ENCODE measurements at regions not wholly inside any gene's neighbourhood (a gene's known extent, or its start where the extent isn't known, plus 50 kb on each side); places are given as distances from the start of the nearest gene placed in this dataset.
"Not testable (repeated sequence)": the region's sequence is repeated elsewhere in the genome, so short reads cannot be mapped to it uniquely, and the experiment has no call there.

DNA sequence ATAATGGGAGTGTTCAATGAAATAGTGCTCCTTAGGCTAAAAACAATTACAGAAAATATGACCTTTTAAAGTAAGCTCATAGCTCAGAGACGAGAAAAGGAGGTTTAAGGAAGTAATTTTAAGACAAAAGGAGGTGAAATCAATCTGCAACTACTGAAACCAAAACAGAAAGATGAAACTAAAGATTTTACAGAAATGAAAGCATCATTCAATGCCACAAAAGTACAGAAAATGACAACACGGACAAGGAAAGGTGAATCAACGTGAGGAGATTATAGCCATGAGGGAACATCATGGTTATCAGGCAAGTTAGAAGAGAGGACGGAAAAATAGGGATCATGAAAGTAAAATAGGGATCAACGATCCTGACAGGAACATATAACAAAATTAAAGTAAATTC is 745.2 kb downstream of the PCDH17 start:
- DNase-seq, result no peak

- no peak for DNase-seq
Observed at GRCh38 chr13:58379221-58379620, 747.7 kb downstream of the PCDH17 start.

GRCh38 chr13:58385336-58385735 is 753.8 kb downstream of the PCDH17 start:
- not testable (repeated sequence) for DNase-seq

GRCh38 chr13:58397596-58398387 is 766.2 kb downstream of the PCDH17 start:
- no peak for DNase-seq

DNA sequence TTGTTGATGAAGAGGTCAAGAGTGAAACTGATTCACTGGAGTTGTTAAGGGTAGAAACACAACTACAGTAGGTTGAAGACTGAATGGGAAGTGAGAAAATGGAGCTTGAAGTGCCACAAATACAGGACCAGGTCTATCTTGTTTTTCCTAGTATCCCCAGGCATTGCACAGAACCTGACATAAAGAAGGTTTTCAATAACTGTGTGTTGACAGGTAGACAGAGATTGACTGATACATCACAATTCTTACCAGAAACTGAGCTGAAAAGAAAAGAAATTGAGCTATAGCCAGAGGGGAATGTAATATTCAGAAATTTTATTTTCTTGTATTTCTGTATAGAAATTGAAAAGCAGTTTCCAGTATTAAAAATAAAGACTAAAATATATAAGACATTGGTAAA is 767.7 kb downstream of the PCDH17 start:
- no peak for DNase-seq

GRCh38 chr13:58406545-58406944 is 775.0 kb downstream of the PCDH17 start:
- DNase-seq, result no peak

GRCh38 chr13:58429917-58430316 is 798.4 kb downstream of the PCDH17 start:
- DNase-seq, result no peak

DNA sequence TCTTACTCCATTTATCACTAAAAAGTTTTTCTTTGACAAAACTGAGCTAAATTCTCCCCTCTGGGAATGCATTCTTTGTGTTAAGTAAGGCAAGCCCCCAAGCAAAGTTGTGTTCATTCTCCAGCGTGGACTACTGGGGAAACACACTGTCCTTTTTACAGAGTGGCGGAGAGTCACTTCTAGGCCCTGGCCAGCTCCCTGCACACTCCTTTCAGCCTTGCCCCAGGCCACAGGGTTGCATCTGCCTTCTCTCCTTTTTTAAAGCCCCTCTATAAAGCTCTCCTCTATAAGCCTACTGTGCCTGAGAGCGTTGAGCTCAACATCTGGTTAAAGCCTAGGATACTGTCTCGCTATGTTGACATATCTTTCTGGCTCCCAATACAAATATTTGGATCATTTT is 803.4 kb downstream of the PCDH17 start:
- DNase-seq, result no peak

GRCh38 chr13:58437427-58437826 is 805.9 kb downstream of the PCDH17 start:
- no peak for DNase-seq

GRCh38 chr13:58446979-58447378 is 815.4 kb downstream of the PCDH17 start:
- DNase-seq, result no peak

GRCh38 chr13:58452123-58452623 is 820.6 kb downstream of the PCDH17 start:
- no peak for DNase-seq

GRCh38 chr13:58455094-58455493 is 823.5 kb downstream of the PCDH17 start:
- DNase-seq, result no peak

- no peak for DNase-seq
Observed at GRCh38 chr13:58461217-58461616, 829.7 kb downstream of the PCDH17 start.

GRCh38 chr13:58463841-58464240 is 832.3 kb downstream of the PCDH17 start:
- DNase-seq, result no peak

DNA sequence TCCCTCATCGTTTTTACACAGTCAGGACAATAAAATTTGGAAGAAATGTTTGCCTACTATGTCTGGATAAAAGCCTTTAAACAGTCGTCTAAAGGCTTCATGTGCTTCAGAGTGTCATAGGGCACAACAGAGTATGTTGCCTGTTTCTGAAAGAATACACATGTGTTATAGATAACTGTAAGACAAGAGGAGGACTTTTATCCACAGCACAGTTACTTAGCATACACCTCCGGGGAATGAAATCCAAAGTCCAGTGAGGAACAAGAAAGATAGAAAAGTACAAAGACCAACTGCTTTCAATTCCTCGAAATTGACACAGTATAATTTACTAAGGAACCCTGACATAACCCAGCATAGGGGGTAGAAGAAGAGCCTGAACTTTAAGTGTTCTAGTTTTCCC is 835.6 kb downstream of the PCDH17 start:
- no peak for DNase-seq

GRCh38 chr13:58472483-58472882 is 840.9 kb downstream of the PCDH17 start:
- no peak for DNase-seq

- DNase-seq, result no peak
Observed at GRCh38 chr13:58474581-58474980, 843.0 kb downstream of the PCDH17 start.

- DNase-seq, result no peak
Observed at GRCh38 chr13:58476206-58476918, 844.8 kb downstream of the PCDH17 start.

DNA sequence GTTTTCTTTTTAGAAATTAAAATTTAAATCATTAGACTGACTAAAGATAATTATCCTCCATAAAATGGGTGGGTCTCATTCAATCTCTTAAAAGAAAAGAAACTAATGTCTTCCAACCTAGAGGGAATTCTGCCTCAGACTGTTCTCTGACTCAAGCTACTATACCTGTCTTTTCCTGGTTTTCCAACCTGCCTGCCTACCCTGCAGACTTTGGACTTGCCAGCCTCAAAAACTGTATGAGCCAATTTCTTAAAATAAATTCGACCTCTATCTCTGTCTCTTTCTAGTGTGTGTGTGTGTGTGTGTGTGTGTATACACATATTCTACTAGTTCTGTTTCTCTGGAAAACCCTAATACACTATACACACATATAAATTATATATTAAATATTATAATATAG is 847.3 kb downstream of the PCDH17 start:
- DNase-seq, result no peak

GRCh38 chr13:58480061-58480460 is 848.5 kb downstream of the PCDH17 start:
- no peak for DNase-seq

GRCh38 chr13:58488251-58488650 is 856.7 kb downstream of the PCDH17 start:
- DNase-seq, result no peak

GRCh38 chr13:58495668-58496067 is 864.1 kb downstream of the PCDH17 start:
- DNase-seq, result no peak

DNA sequence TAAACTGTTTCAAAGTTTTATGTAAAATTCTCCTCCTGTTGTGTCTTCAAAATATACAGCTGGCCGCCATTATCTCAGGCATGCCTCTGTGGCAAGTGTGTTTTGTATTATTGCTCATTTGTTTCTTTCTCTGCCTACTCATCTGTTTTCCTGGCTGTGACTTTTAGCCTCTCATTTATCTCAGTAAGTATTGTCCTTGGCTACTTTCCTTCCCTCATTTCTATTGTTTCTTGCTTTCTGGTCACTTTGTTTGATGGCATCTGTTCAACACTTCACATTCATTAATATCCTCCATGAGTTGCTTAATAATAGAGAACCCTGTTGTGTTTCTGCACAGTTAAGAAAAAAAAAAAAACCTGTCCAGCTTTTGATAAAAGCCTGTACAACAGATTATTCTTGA is 869.4 kb downstream of the PCDH17 start:
- DNase-seq, result no peak

- not testable (repeated sequence) for DNase-seq
Observed at GRCh38 chr13:58504202-58504700, 872.7 kb downstream of the PCDH17 start.

Measured in NCI-H226 (cell line).